ENCODE measurements at regions not wholly inside any gene's neighbourhood (a gene's known extent, or its start where the extent isn't known, plus 50 kb on each side); places are given as distances from the start of the nearest gene placed in this dataset.

DNA sequence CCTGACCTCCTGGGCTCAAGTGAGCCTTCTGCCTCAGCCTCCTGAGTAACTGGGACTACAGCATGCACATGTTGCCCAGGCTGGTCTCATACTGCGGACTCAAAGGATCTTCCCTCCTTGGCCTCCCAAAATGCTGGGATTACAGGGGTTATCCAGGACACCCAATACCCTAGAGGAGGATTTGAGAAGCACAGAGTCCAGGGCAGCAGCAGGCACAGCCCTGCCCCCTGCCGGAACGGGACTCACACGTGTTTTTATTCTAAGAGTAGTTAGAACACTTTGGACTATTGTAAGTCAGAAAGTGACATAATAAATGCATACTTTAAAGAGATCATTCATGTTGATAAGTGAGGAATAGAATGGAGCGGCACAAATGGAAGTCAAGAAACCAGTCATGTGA lies 80.2 kb downstream of the C6orf118 start:
- DNase-seq, result no peak

DNA sequence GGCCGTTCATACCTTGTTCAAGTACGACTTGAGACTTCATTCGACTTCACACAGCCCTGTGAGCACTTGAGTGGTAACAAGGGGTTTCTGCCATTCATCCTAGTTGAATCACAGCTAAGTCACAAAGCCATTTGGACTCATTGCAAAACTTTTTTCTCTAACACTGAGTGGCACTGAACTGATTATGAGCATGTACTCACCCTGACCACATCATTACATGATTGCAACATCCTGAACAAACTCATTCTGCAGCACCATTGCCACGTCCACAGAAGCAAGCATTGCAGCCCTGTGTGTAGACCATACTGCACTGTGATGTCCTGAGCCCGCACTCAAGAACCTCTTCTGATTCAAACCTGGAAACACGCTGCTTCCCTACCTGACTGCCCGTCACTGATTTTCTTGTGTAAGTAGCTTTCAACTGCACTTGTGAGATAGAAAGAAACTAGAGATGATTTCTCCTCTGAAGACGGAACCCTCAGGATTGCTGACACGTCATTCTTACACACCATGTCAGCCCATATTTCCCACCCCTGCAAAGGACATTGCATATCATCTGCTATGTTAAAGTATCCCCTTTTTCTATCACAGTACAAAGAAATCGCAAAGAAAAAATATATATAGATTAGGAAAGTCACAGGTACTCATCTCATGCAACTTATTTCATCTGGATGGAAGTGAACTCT lies 81.6 kb downstream of the C6orf118 start:
- no peak for DNase-seq

- no peak for DNase-seq
Measured at GRCh38 chr6:165223736-165224135, 85.7 kb downstream of the C6orf118 start.

GRCh38 chr6:165223101-165223500 lies 86.3 kb downstream of the C6orf118 start:
- no peak for DNase-seq

DNA sequence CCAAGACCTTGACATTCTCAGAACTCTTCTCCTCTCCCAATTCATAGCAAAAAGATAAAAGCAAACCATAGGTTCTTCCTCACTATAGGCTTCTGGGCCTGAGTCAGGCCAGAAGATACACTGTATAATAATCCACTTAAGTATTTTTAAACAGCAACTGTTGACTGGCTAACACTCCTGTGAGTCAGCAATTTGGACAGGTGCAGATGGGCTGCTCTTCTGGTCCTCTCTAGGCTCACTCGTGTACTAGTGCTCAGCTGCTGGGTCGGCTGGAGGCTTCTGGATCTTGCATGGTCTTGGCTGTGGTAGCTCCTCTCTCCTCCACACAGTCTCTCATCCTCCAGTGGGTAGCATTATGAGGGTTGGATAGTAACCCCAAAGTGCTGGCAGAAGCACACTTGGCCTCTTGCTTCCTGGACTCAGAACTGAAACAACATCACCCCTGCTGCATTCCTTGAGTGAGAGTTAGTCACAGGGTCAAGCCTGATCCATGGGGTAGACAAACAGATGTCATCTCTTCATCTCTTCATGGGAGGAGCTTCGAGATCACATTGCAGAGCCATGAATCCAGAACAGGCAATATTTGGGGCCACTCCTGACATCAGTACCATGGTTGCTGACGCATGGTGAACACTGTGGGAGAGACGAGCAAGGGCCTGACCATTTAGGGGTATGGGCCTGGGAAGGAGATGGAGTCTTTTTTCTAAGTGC lies 86.9 kb downstream of the C6orf118 start:
- DNase-seq, result no peak

DNA sequence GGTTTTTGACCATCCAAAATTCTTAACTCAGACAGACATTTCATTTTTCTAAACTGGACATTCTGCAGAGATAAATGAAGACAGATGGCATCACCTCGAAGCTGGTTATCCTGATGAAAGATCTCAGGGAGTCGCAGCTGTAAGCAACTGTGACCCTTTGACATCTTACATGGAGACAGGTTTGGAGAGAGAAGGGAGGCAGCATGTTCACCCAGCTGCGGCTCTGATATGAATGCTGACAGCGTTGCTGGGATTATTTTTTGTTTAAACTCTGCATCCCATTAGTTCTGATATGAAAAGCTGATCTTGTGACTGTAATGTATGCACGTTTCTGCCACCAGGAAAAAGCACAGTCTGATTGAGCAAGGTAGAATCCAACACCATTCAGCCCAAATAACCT lies 89.4 kb downstream of the C6orf118 start:
- DNase-seq, result no peak

- no peak for DNase-seq
Measured at GRCh38 chr6:165219629-165220028, 89.8 kb downstream of the C6orf118 start.

DNA sequence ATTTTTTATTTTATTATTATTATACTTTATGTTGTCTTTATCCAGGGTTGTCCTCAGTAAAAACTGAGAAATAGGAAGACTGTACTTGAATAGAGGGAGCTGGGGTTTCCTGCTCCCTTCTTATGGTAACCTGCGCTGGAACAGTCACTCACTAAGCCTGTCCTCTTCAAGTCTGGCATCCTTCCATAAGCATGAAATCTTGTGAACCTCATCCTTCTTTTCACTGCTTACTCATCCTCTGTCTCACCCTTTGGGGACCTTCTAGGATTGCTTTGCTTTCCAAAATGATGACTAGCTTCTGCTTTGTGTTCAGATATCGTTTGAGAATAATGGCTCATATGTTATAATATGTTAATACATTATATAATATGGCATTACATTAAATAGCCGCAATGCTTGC lies 90.6 kb downstream of the C6orf118 start:
- no peak for DNase-seq

- no peak for DNase-seq
Measured at GRCh38 chr6:165206798-165207197, 102.6 kb downstream of the C6orf118 start.

GRCh38 chr6:165205632-165206031 lies 103.8 kb downstream of the C6orf118 start:
- DNase-seq, result no peak

- DNase-seq, result no peak
Measured at GRCh38 chr6:165204807-165205545, 104.4 kb downstream of the C6orf118 start.

GRCh38 chr6:165200178-165200577 lies 109.2 kb downstream of the C6orf118 start:
- DNase-seq, result no peak

- no peak for DNase-seq
Measured at GRCh38 chr6:165191461-165191860, 117.9 kb downstream of the C6orf118 start.

DNA sequence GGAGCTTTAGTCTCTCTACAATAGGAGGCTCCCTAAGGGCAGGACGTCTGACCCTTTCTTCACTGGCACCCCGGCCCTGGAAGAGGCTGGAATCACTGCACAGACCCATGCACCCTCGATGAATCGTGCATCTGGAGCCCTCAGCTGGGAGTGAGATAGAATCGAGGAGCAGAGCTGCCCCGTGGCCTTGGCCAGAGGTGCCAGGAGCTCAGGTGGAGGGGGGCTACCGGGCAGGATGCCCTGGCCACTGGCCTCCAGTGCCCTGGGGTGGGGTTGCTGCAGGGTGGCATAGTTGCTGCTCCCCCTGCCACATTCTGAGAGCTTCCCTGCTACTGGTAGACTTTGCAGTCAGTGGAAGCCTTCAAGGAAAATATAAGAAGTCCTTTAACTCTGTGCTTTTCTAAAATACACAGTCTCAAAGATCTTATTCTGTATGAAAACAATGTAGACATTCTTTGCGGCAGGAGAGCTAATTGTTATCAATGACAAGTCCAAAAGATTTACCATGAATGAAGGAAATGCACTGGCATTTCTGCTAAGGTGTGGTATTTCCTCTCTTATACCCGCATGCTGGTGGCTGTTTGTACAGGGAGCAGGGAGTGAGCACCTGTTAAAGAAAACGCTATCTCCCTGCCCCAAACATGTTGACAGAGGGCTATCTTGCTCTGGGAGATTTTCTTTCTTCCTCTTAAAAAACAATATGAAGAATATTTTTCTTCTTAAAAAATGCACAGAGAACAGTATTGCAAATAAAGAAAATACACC lies 122.8 kb downstream of the C6orf118 start:
- no peak for DNase-seq

DNA sequence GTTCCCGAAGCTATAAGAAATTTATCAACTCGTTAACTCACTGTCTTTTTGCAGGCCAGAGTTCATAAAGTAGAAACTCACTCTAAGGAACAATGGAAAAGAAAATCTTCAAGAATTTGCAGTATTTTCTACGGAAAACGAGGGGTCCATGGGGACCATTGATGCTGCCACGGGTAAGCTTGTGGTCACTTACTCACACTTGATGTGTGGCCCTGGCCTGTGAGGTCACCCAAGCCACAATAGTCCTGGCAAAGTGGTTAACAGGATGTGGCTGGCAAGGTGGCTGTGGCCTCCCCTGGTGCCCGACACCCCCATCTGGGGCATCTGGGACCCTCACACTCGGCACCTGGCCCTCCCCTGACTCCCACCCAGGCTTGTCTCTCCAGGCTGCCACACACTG lies 123.4 kb downstream of the C6orf118 start:
- DNase-seq, result no peak

DNA sequence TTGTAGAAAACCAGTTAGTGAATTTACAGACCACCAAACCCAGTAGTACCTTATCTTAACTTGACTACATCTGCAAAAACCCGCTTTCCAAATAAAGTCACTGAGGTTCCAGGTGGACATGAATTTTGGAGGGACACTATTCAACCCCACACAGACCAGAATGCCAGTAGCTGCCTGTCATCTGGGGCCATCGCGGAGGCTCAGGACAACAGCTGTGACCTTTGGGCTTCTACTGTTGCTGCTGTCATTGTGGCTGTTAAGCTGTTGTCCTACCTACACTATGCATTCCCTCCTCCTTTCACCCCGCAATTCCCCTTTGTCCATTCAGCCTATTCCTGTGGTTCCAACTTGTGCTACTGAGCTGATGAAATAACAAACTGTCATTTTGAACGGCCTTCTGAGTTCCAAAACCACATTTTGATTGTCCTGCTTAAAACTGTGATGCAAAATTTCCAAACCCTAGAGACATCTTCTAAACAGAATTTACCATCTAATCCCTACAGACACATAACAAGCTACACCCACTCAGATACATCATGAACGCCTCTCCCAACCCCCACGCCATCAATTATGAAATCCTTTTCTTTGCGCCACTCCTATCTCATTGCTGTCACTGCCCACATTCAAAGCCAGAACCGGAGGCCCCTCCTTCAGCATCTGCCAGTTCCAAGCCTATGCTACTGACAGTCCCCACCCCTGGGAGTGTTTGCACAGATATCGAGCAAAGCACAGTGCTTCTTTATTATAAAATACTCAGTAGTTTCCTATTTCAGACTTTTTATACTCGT lies 125.0 kb downstream of the C6orf118 start:
- DNase-seq, result no peak

DNA sequence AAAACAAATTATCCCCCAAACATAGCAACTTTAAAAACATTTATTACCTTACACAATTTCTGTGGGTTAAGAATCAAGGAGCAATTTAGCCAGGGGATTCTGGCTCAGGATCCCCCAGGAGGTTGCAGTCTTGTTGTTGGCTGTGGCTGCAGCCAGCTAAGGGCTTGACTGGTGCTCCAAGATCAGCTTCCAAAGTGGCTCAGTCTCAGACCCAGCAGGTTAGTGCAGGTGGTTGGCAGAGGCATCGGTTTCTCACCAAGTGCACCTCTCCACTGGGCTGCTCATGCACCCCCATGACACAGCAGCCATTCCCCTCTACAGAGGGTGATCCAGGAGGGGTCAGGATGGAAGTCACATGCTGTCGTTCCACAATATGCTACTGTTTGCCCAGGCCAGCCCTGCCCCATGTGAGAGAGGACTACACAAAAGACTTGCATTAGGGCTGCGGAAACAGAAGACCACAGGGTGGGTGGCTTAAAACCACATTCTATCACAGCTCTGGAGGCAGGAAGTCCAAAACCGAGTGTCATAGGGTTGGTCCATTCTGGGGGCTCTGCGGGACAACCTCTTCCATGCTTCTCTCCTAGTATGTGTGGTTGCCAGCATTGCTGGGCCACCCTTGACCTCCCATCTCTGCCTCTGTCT lies 125.8 kb downstream of the C6orf118 start:
- no peak for DNase-seq

DNA sequence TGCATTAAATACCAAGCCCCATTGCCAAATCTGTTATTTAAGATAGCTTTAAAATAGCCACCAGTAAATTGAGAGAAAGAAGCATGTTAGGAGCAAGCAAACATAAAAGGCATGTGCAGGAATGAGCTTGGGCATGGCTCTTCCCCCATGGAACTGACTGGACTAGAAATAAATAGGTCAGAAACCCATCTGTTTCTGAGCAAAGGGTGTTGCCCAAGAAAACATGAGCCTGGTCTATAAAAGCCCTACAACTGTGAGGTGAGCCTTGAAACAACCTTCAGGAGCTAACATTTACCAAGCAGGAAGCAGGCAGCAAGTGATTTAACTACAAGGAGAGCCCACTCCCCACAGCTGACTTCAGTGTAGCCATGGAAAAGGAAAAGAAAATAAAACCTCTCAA lies 126.3 kb downstream of the C6orf118 start:
- DNase-seq, result no peak

DNA sequence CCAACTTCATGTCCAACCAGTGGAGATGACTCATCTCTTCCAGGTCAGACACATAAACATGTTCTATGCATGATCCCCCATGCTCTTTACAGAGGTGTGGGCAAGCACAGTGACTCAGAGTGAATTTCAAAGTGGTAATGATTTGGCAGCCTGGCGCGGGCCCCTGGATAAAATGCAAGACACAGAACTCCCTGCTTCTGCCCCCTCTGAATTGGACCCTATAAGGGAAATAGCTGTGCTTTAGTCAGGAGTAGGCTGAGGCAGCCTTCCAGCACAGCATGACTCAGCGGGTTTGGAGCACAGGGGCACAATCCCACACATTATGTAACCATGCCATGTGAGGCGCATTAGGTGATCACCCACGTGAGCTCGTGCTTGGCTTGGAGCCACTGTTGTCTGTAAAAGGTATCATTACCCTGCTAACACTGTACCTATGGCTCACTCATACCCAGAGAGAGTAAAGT lies 127.4 kb downstream of the C6orf118 start:
- DNase-seq, result no peak

GRCh38 chr6:165178056-165178455 lies 131.3 kb downstream of the C6orf118 start:
- no peak for DNase-seq

GRCh38 chr6:165173484-165173883 lies 135.9 kb downstream of the C6orf118 start:
- no peak for DNase-seq

- no peak for DNase-seq
Measured at GRCh38 chr6:165167861-165168260, 141.5 kb downstream of the C6orf118 start.

Measured in CD4-positive, alpha-beta T cell treated with Interleukin-1 beta for 1 hour (primary cell).